ENCODE measurements at regions not wholly inside any gene's neighbourhood (a gene's known extent, or its start where the extent isn't known, plus 50 kb on each side); places are given as distances from the start of the nearest gene placed in this dataset.

DNA sequence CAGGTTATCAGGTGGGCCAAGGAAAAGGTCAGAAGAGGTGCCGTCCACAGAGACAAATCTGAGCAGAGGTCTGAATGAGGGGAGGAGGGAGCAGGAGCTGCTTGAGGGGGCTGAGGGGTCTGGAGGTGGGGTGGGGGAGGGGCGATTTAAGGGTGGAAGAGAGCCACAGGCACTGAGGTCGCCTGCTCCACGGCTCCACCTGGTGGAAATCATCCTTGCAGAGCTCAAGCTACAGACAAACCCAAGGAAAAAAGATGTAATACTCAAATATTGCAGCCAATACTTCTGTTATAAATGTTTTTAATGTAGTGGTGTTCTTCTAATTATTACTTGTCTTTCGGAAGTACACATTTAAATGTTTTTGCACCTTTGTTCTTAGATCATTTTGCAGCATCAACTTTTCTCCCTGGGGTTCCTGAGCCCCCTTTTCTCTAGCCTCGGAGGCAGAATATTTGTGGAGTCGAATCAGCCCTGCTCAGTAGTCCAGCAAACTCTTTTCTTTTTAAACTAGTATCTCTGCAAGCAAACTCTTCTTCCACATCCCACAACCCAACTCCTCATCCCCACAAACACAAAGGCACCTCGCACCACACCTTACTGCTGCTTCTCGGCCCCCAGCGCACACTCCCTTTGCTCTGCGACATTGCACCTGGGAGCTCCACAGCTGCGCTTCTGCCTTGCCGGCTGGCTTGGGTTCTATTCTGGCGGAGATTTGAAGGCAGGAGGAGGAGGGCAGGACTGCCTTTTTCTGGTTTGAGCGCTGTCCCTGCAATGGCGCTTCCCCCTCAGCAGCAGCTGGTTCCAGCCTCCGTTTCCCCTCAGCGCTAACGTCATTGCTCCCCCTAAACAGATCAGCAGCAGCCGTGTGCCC lies 51.0 kb upstream of the TFAP2A start:
- peak; percentile 57 for DNase-seq (ENCODE audit: low read depth)
